ENCODE measurements at regions not wholly inside any gene's neighbourhood (a gene's known extent, or its start where the extent isn't known, plus 50 kb on each side); places are given as distances from the start of the nearest gene placed in this dataset.

DNA sequence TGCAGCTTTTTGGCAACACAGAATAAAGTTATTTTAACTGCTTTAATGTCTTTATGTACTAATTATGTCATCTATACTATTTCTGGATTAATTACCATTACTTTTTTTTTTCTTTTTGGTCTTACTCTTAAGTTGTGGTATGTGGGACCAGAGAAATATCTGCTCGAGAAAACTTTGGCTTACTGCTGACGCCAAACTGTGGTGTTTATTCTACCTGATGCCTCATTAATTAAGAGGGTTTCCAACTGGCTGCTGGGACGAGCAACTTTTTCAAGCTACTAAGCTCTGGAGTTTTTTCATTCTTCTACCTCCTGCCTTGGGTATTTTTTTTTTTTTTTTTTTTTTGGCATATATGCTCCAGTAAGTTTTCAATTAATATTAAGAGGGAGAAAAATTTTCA, 1257.5 kb downstream of the FSCB start:
- Histone ChIP-seq H3K36me3 (no peaks in the 10 kb centered on the region), H3K4me1 (no peaks in the 10 kb centered on the region), H3K27ac (no peak overlapping the region), H3K9me3 (no peaks in the 10 kb centered on the region), H3K4me3 (no peak overlapping the region), H3K27me3 (no peaks in the 10 kb centered on the region)
- TF ChIP-seq, protein P1, sequence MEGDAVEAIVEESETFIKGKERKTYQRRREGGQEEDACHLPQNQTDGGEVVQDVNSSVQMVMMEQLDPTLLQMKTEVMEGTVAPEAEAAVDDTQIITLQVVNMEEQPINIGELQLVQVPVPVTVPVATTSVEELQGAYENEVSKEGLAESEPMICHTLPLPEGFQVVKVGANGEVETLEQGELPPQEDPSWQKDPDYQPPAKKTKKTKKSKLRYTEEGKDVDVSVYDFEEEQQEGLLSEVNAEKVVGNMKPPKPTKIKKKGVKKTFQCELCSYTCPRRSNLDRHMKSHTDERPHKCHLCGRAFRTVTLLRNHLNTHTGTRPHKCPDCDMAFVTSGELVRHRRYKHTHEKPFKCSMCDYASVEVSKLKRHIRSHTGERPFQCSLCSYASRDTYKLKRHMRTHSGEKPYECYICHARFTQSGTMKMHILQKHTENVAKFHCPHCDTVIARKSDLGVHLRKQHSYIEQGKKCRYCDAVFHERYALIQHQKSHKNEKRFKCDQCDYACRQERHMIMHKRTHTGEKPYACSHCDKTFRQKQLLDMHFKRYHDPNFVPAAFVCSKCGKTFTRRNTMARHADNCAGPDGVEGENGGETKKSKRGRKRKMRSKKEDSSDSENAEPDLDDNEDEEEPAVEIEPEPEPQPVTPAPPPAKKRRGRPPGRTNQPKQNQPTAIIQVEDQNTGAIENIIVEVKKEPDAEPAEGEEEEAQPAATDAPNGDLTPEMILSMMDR (IDR thresholded peaks at IDR 0.05): no peak
- TF ChIP-seq EP300 (IDR thresholded peaks at IDR 0.05): no peak
- no peak for TF ChIP-seq POLR2A (IDR thresholded peaks at IDR 0.05)
- no peak for TF ChIP-seq POLR2AphosphoS5 (IDR thresholded peaks at IDR 0.05)
- ATAC-seq: no peak
- 7 to 14% methylated on average over 3 of the region's 3 CpGs for WGBS, 2 donors (ENCODE audit: low coverage in 1 of 2)

DNA sequence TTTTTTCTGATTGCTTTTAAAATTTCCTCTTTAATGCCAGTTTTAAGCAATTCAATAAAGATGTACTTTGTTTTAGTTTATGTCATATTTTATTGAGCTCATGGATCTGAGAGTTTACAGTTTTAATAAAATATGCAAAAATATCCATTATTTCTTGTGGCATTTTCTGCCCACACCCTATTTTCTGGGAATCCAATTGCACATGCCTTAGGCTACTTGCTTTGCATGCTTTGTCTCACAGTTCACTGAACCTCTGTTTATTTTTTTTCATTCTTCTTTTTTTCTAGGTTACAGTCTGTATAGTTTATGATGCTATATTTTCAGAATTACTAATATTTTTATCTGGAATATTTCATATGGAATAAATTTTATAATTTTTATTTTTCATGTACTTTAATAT, 1258.0 kb downstream of the FSCB start:
- Histone ChIP-seq H3K9me3 (no peaks in the 10 kb centered on the region), H3K36me3 (no peaks in the 10 kb centered on the region), H3K4me3 (no peak overlapping the region), H3K4me1 (no peaks in the 10 kb centered on the region), H3K27ac (no peak overlapping the region), H3K27me3 (no peaks in the 10 kb centered on the region)
- no peak for ATAC-seq
- TF ChIP-seq, protein P1 (IDR thresholded peaks at IDR 0.05): no peak
- TF ChIP-seq EP300 (IDR thresholded peaks at IDR 0.05) (no peak), POLR2AphosphoS5 (IDR thresholded peaks at IDR 0.05) (no peak), POLR2A (IDR thresholded peaks at IDR 0.05) (no peak)

DNA sequence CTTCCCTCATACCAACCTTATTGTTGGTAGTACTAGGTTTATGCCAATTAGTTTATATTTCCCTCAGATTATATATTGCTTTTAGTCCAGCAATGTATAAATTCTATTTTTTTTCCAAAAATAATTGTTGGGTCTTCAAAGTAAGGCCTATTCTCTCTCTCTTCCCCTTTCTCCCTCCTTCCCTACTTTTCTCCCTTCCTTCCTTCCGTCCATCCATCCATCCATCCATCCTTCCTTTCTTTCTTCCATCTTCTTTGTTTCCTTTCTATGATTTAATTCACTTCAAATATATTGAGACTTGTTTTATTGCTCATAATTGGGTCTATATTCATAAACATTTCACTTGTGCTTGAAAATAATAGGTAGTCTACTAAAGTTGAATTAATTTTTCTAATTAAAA, 1259.2 kb downstream of the FSCB start:
- ATAC-seq: no peak
- TF ChIP-seq EP300 (IDR thresholded peaks at IDR 0.05) (no peak), POLR2A (IDR thresholded peaks at IDR 0.05) (no peak), POLR2AphosphoS5 (IDR thresholded peaks at IDR 0.05) (no peak)
- TF ChIP-seq, protein P1 (IDR thresholded peaks at IDR 0.05): no peak
- Histone ChIP-seq H3K27ac (no peak overlapping the region), H3K9me3 (no peaks in the 10 kb centered on the region), H3K4me1 (no peaks in the 10 kb centered on the region), H3K36me3 (no peaks in the 10 kb centered on the region), H3K27me3 (no peaks in the 10 kb centered on the region), H3K4me3 (no peak overlapping the region)
- 68% methylated on average over 1 of the region's 1 CpG; no CpG with 5 or more reads in 1 of the 2 donors for WGBS, 2 donors (ENCODE audit: low coverage in 1 of 2)

DNA sequence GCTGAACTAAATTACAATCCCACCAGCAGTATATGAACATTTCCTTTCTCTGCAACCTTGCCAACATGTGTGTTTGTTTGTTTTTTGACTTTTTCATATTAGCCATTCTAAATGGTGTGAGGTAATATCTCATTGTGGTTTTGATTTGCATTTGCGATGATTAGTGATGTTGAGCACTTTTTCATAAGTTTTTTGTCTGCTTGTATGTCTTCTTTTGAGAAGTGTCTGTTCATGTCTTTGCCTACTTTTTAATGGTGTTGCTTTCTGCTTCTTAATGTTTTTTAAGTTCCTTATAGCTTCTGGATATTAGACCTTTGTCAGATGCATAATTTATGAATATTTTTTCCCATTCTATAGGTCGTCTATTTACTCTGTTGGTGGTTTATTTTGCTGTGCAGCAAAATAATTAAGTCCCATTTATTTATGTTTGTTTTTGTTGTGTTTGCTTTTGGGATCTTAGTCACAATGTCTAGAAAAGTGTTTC, 1262.9 kb downstream of the FSCB start:
- no peaks in the 10 kb centered on the region for H3K27me3 ChIP-seq
- 81 to 95% methylated on average over 2 of the region's 2 CpGs for WGBS, 2 donors (ENCODE audit: low coverage in 1 of 2)
- TF ChIP-seq POLR2A (IDR thresholded peaks at IDR 0.05): no peak
- no peak for TF ChIP-seq POLR2AphosphoS5 (IDR thresholded peaks at IDR 0.05)
- TF ChIP-seq, protein P1 (IDR thresholded peaks at IDR 0.05): no peak
- no peak for TF ChIP-seq EP300 (IDR thresholded peaks at IDR 0.05)
- no peaks in the 10 kb centered on the region for H3K4me1 ChIP-seq
- H3K36me3 ChIP-seq: no peaks in the 10 kb centered on the region
- ATAC-seq: no peak
- no peaks in the 10 kb centered on the region for H3K9me3 ChIP-seq
- no peak overlapping the region for H3K4me3 ChIP-seq
- no peak overlapping the region for H3K27ac ChIP-seq

DNA sequence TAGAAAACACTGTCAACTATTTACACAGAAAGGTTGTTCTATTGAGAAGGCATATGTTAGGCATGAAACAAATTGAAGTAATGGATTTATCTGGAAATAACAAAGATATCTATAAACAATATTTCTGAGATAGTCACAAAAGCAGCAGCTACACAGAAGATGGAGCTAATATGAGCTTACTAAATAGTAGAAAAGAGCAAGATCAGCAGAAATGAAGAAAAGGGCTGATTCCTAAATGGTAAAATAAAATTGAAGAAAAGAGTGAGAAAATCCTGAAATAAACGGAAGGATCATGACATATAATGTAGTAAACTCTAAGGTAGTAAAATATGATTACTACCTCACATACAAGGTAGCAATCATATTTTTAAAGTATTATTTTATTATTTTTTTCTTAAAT, 1263.9 kb downstream of the FSCB start:
- Histone ChIP-seq H3K36me3 (no peaks in the 10 kb centered on the region), H3K9me3 (no peaks in the 10 kb centered on the region), H3K27me3 (no peaks in the 10 kb centered on the region), H3K4me1 (no peaks in the 10 kb centered on the region), H3K4me3 (no peak overlapping the region), H3K27ac (no peak overlapping the region)
- WGBS, 2 donors (ENCODE audit: low coverage in 1 of 2): 87 to 100% methylated on average over 1 of the region's 1 CpG
- TF ChIP-seq, protein P1 (IDR thresholded peaks at IDR 0.05): no peak
- TF ChIP-seq POLR2A (IDR thresholded peaks at IDR 0.05) (no peak), POLR2AphosphoS5 (IDR thresholded peaks at IDR 0.05) (no peak), EP300 (IDR thresholded peaks at IDR 0.05) (no peak)
- no peak for ATAC-seq

Data from gastroesophageal sphincter (tissue), 4 donors.